Activated CD4-positive, alpha-beta T cell treated with anti-CD3 and anti-CD28 coated beads for 36 hours (primary cell): ENCODE measurements at regions not wholly inside any gene's neighbourhood (a gene's known extent, or its start where the extent isn't known, plus 50 kb on each side); places are given as distances from the start of the nearest gene placed in this dataset.

Experiments
- ATAC-seq: fragments of 200-7000 bp; cut with Tn5 transposase; one replicate; pipeline ENCODE4 v1.10.0; 2021; ENCODE audit warnings: mild to moderate bottlenecking, moderate library complexity
- CTCF ChIA-PET: fragments of 350-600 bp; sonication (Branson Sonifier 250); formaldehyde crosslinking; loops from one replicate; lab custom pipeline; 2021; ENCODE audit warnings: antibody characterized with exemption; lab: Charles Lee
- POLR2A ChIA-PET: fragments of 350-600 bp; sonication (Branson Sonifier 250); formaldehyde crosslinking; loops from one replicate; lab custom pipeline; 2021; ENCODE audit warnings: antibody characterized with exemption, inconsistent platforms; lab: Charles Lee
- DNase-seq: peaks from one replicate; pipeline ENCODE4 v3.0.0-alpha.2; 2020
- H3K27ac Mint-ChIP-seq: one replicate; pipeline ENCODE4 v1.8.0; 2021; ENCODE audit warnings: mixed read lengths
- H3K27me3 Mint-ChIP-seq: one replicate; pipeline ENCODE4 v1.8.0; 2021; ENCODE audit warnings: mixed read lengths
- H3K36me3 Mint-ChIP-seq: one replicate; pipeline ENCODE4 v1.8.0; 2021; ENCODE audit warnings: low read depth, mixed read lengths
- H3K4me1 Mint-ChIP-seq: one replicate; pipeline ENCODE4 v1.8.0; 2021; ENCODE audit warnings: mixed read lengths
- H3K4me3 Mint-ChIP-seq: one replicate; pipeline ENCODE4 v1.8.0; 2021; ENCODE audit warnings: mild to moderate bottlenecking, moderate library complexity, mixed read lengths
- H3K9me3 Mint-ChIP-seq: one replicate; pipeline ENCODE4 v1.8.0; 2021; ENCODE audit warnings: low read depth, mixed read lengths
- intact Hi-C, 2 experiments: fragments of 100-400 bp; cut with DNase I in 1 of 2; cut with micrococcal nuclease in 1 of 2; formaldehyde crosslinking; loops; one replicate each; pipeline versions ENCODE4 v1.14.2 to v1.15.1; 2022 to 2024; cut with DNase I, micrococcal nuclease

- POLR2A ChIA-PET, result no interaction called here
- intact Hi-C loops, result no loop called here
These were observed 292.9 kb upstream of the ROBO1 start for GRCh38 chr3:80060664-80061063.

DNA sequence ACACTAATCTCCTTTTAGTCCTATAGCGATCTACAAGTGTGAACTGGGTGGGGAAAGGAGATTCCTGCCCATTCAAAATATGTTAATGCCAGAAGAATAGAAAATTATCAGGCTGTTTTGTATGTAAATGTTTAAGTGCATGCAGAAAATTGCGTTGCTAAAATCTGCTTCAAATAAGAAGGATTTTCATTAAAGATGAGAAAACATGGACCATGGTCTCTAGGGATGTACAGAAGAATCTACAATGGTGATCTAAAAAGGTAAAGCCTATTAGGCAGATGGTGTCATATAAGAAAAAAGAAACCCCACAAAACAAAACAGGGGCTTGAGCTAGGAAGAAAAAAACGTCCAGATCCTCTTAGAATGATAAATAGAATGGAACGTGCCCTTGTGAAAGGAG, 287.5 kb upstream of the ROBO1 start:
- ATAC-seq (no peak), DNase-seq (no peak)
- POLR2A ChIA-PET, result no interaction called here
- no peaks in the 10 kb centered on the region for H3K27me3 Mint-ChIP-seq
- CTCF ChIA-PET, result no interaction called here
- no peaks in the 10 kb centered on the region for H3K36me3 Mint-ChIP-seq
- intact Hi-C loops, result no loop called here
- H3K4me1 Mint-ChIP-seq, result no peaks in the 10 kb centered on the region
- H3K9me3 Mint-ChIP-seq, result peaks cover 12% of the 10 kb centered on the region
- no peak overlapping the region for H3K27ac Mint-ChIP-seq
- no peak overlapping the region for H3K4me3 Mint-ChIP-seq

More at GRCh38 chr3:80060664-80061063, 292.9 kb upstream of the ROBO1 start:
- Mint-ChIP-seq H3K9me3 (peaks cover 14% of the 10 kb centered on the region), H3K36me3 (no peaks in the 10 kb centered on the region), H3K27me3 (no peaks in the 10 kb centered on the region), H3K27ac (no peak overlapping the region), H3K4me3 (no peak overlapping the region), H3K4me1 (no peaks in the 10 kb centered on the region)
- DNase-seq, result no peak
- CTCF ChIA-PET, result interaction anchor here (0.6 kb wide), 1 partner anchor 445 kb away, joined by 3 read pairs; no protein-coding TSS in a partner anchor
- ATAC-seq, result no peak

DNA sequence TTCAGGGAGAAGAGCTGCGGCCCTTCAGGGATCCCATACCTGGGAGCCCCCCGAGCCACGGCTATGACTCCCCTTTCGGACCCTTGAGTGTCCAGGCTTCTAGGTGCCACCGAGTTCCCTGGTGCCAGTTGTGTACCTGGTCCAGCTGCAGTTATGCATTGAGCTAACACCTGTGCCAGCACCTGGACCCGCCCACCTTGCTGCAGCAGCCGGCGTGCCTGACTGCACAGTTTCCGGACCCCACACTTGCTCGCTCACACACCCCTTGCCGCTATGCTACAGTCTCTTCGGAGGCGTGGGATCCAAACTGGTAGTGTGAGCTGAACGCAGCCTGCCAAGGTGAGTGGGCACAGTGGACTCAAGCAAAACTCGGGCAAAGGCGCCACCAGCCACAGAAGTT, 284.5 kb upstream of the ROBO1 start:
- DNase-seq, result no peak
- H3K4me3 Mint-ChIP-seq, result no peak overlapping the region
- no peaks in the 10 kb centered on the region for H3K36me3 Mint-ChIP-seq
- H3K4me1 Mint-ChIP-seq, result no peaks in the 10 kb centered on the region
- ChIA-PET CTCF (no interaction called here), POLR2A (no interaction called here)
- no peak overlapping the region for H3K27ac Mint-ChIP-seq
- no peak for ATAC-seq
- intact Hi-C loops, result no loop called here
- peaks cover 5% of the 10 kb centered on the region for H3K9me3 Mint-ChIP-seq
- H3K27me3 Mint-ChIP-seq, result no peaks in the 10 kb centered on the region

GRCh38 chr3:80051602-80051962, 283.8 kb upstream of the ROBO1 start:
- H3K36me3 Mint-ChIP-seq, result no peaks in the 10 kb centered on the region
- H3K4me3 Mint-ChIP-seq, result no peak overlapping the region
- no peaks in the 10 kb centered on the region for H3K4me1 Mint-ChIP-seq
- ChIA-PET CTCF (no interaction called here), POLR2A (no interaction called here)
- intact Hi-C loops, result no loop called here
- no peak for DNase-seq
- peaks cover 5% of the 10 kb centered on the region for H3K9me3 Mint-ChIP-seq
- H3K27me3 Mint-ChIP-seq, result no peaks in the 10 kb centered on the region
- ATAC-seq, result no peak
- H3K27ac Mint-ChIP-seq, result no peak overlapping the region

- Mint-ChIP-seq H3K36me3 (no peaks in the 10 kb centered on the region), H3K9me3 (peaks cover 8% of the 10 kb centered on the region), H3K4me3 (no peak overlapping the region), H3K27ac (no peak overlapping the region), H3K4me1 (no peaks in the 10 kb centered on the region), H3K27me3 (no peaks in the 10 kb centered on the region)
- DNase-seq (no peak), ATAC-seq (no peak)
- intact Hi-C loops, result no loop called here
- CTCF ChIA-PET, result no interaction called here
- POLR2A ChIA-PET, result no interaction called here
These were observed 283.2 kb upstream of the ROBO1 start for GRCh38 chr3:80050826-80051601.

- no peak for DNase-seq
- H3K36me3 Mint-ChIP-seq, result no peaks in the 10 kb centered on the region
- H3K4me3 Mint-ChIP-seq, result no peak overlapping the region
- H3K27ac Mint-ChIP-seq, result no peak overlapping the region
- H3K27me3 Mint-ChIP-seq, result no peaks in the 10 kb centered on the region
- ChIA-PET CTCF (no interaction called here), POLR2A (no interaction called here)
- no peak for ATAC-seq
- H3K4me1 Mint-ChIP-seq, result no peaks in the 10 kb centered on the region
- peaks cover 8% of the 10 kb centered on the region for H3K9me3 Mint-ChIP-seq
- intact Hi-C loops, result no loop called here
These were observed 275.4 kb upstream of the ROBO1 start for GRCh38 chr3:80043226-80043625.

DNA sequence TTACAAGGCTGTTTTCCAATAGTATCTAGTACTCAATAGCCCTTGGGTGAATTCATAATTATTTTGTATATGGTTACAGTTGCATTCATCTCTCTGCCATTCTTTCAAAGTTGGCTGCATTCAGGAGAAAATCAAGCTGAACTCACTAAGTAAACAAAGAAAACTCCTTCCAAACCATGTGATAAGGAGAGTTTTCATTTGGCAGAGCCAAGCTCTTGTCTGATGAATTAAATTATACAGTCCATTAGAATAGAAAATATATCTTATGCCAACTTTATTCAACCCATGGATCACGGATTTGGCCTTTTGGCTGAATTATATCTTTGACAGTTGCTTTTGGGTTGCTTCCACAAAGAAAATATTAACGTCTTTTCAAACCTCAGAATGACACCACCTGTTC, 272.3 kb upstream of the ROBO1 start:
- POLR2A ChIA-PET, result no interaction called here
- H3K9me3 Mint-ChIP-seq, result peaks cover 6% of the 10 kb centered on the region
- no peak for DNase-seq
- CTCF ChIA-PET, result interaction anchor here (0.7 kb wide), 1 partner anchor 664 kb away, joined by 3 read pairs; no protein-coding TSS in a partner anchor
- no peaks in the 10 kb centered on the region for H3K27me3 Mint-ChIP-seq
- no peaks in the 10 kb centered on the region for H3K36me3 Mint-ChIP-seq
- H3K27ac Mint-ChIP-seq, result no peak overlapping the region
- no peak overlapping the region for H3K4me3 Mint-ChIP-seq
- no peak for ATAC-seq
- intact Hi-C loops, result no loop called here
- no peaks in the 10 kb centered on the region for H3K4me1 Mint-ChIP-seq

DNA sequence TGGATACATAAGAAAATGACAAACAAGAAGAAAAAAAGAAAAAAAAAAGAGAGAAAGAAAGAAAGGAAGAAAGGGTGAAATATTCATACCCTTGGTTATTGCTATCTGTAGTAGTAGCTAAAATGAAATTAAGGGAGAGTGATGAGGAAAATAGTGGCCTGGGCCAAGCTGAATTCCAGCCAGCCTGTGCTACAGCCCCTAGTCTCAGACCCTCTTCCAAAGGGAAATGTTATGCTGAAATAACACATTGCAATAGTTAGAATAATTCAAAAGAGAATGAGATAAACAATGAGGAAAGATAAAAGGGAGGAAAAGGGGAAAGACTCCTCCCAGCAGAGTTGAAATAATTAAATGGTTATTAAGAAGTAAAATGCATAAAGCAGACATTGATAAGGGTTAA, 268.4 kb upstream of the ROBO1 start:
- CTCF ChIA-PET, result no interaction called here
- Mint-ChIP-seq H3K36me3 (no peaks in the 10 kb centered on the region), H3K27me3 (no peaks in the 10 kb centered on the region), H3K9me3 (peaks cover 2% of the 10 kb centered on the region), H3K4me3 (no peak overlapping the region), H3K4me1 (no peaks in the 10 kb centered on the region), H3K27ac (no peak overlapping the region)
- ATAC-seq, result no peak
- POLR2A ChIA-PET, result no interaction called here
- intact Hi-C loops, result no loop called here
- no peak for DNase-seq

GRCh38 chr3:80035021-80035420, 267.2 kb upstream of the ROBO1 start:
- ATAC-seq (no peak), DNase-seq (no peak)
- Mint-ChIP-seq H3K27me3 (no peaks in the 10 kb centered on the region), H3K27ac (no peak overlapping the region), H3K9me3 (peaks cover 2% of the 10 kb centered on the region), H3K4me1 (no peaks in the 10 kb centered on the region), H3K36me3 (no peaks in the 10 kb centered on the region), H3K4me3 (no peak overlapping the region)
- CTCF ChIA-PET, result no interaction called here
- intact Hi-C loops, result no loop called here
- POLR2A ChIA-PET, result no interaction called here

- Mint-ChIP-seq H3K4me1 (no peaks in the 10 kb centered on the region), H3K4me3 (no peak overlapping the region), H3K9me3 (peaks cover 6% of the 10 kb centered on the region), H3K27me3 (no peaks in the 10 kb centered on the region), H3K36me3 (no peaks in the 10 kb centered on the region), H3K27ac (no peak overlapping the region)
- ATAC-seq (no peak), DNase-seq (no peak)
- intact Hi-C loops, result no loop called here
- ChIA-PET CTCF (no interaction called here), POLR2A (no interaction called here)
These were observed 255.2 kb upstream of the ROBO1 start for GRCh38 chr3:80023010-80023409.

DNA sequence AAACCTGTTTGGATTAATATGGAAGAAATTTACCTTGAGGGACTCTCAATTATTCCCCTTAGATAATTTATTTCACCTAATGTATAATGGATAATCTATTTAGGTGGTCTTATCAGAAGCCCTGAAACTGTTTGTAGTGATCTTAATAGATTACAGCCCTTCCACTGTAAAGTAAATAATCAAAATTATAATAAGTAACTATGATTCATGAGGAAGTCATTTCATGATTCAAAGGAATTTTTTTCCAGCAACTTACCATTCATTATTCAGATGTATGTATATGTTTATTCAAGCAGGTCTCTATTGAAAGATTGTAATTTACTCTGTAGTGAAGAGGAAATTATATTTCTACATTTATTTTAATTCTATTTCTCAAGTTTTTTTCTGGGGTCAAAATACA, 250.6 kb upstream of the ROBO1 start:
- H3K9me3 Mint-ChIP-seq, result peaks cover 5% of the 10 kb centered on the region
- no peaks in the 10 kb centered on the region for H3K27me3 Mint-ChIP-seq
- no peak overlapping the region for H3K4me3 Mint-ChIP-seq
- ChIA-PET POLR2A (no interaction called here), CTCF (interaction anchor here (0.6 kb wide), 1 partner anchor 153 kb away, joined by 3 read pairs; no protein-coding TSS in a partner anchor)
- no peak overlapping the region for H3K27ac Mint-ChIP-seq
- no peaks in the 10 kb centered on the region for H3K4me1 Mint-ChIP-seq
- DNase-seq (no peak), ATAC-seq (no peak)
- H3K36me3 Mint-ChIP-seq, result no peaks in the 10 kb centered on the region
- intact Hi-C loops, result no loop called here

DNA sequence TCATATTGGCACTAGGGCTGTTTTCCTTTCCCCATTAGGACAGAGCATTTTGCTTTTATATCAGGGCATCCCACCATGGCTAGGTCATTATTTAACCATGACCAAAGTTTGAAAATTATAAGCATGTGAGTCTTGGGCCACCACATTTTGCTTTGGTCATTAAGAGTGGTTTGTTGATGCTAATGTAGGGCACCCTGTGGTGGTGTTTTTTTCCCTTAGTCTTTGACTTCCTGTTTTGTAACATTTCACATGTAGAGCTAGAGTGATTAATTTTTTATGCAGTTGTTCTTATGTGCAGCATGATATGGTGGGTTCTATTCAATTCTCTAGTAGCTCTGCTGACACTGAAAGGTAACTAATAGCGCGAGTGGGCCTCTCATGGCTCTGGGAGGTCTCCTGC, 249.6 kb upstream of the ROBO1 start:
- Mint-ChIP-seq H3K27me3 (no peaks in the 10 kb centered on the region), H3K4me3 (no peak overlapping the region), H3K9me3 (peaks cover 6% of the 10 kb centered on the region), H3K4me1 (no peaks in the 10 kb centered on the region), H3K36me3 (no peaks in the 10 kb centered on the region), H3K27ac (no peak overlapping the region)
- intact Hi-C loops, result no loop called here
- CTCF ChIA-PET, result no interaction called here
- POLR2A ChIA-PET, result no interaction called here
- no peak for DNase-seq
- ATAC-seq, result no peak
